Panc1 (cell line): ENCODE measurements at regions not wholly inside any gene's neighbourhood (a gene's known extent, or its start where the extent isn't known, plus 50 kb on each side); places are given as distances from the start of the nearest gene placed in this dataset.

Experiments
- CTCF ChIP-seq: fragments of 450-650 bp; IDR thresholded peaks from 2 replicates; pipeline ENCODE4 v1.5.1; 2017; ENCODE audit warnings: mild to moderate bottlenecking
- POLR2AphosphoS5 ChIP-seq: IDR thresholded peaks from 2 replicates; pipeline ENCODE4 v1.6.1; 2012; ENCODE audit warnings: mild to moderate bottlenecking, low read depth, low read length, moderate library complexity
- REST ChIP-seq, 2 experiments: IDR thresholded peaks; 2 replicates each; pipeline ENCODE4 v1.6.1; 2011 to 2012; ENCODE audit warnings: low read depth in 2 of 2, control low read depth in 1 of 2, low read length in 1 of 2, mild to moderate bottlenecking in 1 of 2, moderate library complexity in 1 of 2; ENCODE audit not compliant: insufficient read depth in 1 of 2
- SIN3A ChIP-seq: IDR thresholded peaks from 2 replicates; pipeline ENCODE4 v1.6.1; 2012; ENCODE audit warnings: low read depth, mild to moderate bottlenecking, low read length, moderate library complexity, borderline replicate concordance; ENCODE audit not compliant: insufficient read depth

GRCh38 chr2:117514371-117514770, 300.1 kb upstream of the DDX18 start:
- TF ChIP-seq CTCF (no peak), REST (IDR thresholded peaks at IDR 0.05; ENCODE audit: insufficient read depth in 1 of 2, low read depth in 2 of 2, low read length in 1 of 2) (no peak), POLR2AphosphoS5 (no peak), SIN3A (no peak)
